ENCODE measurements at regions not wholly inside any gene's neighbourhood (a gene's known extent, or its start where the extent isn't known, plus 50 kb on each side); places are given as distances from the start of the nearest gene placed in this dataset.

DNA sequence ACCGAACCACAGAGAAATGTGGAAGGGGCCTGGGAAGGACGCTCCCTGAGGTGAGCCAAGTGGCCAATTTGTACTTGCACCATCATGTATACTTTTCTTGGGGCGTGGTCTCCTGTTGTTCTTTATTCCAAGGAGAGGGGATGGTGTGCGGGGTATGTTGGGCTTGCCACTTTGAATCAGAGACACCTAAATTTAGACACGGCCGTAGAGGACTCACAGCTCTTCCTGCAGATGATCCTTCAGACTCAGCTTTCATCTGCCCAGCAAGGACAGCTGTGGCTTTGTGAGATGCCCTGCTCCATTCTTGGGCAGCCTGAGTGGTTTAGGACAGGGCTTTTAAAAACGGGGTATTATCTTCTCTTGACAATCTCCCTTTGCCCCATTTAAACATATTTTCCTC lies 473.2 kb downstream of the REEP3 start:
- H3K4me3 ChIP-seq (ENCODE audit: low read depth, low read length), result no peak overlapping the region
- DNase-seq (ENCODE audit: low read depth), result no peak
- TF ChIP-seq, protein P1, sequence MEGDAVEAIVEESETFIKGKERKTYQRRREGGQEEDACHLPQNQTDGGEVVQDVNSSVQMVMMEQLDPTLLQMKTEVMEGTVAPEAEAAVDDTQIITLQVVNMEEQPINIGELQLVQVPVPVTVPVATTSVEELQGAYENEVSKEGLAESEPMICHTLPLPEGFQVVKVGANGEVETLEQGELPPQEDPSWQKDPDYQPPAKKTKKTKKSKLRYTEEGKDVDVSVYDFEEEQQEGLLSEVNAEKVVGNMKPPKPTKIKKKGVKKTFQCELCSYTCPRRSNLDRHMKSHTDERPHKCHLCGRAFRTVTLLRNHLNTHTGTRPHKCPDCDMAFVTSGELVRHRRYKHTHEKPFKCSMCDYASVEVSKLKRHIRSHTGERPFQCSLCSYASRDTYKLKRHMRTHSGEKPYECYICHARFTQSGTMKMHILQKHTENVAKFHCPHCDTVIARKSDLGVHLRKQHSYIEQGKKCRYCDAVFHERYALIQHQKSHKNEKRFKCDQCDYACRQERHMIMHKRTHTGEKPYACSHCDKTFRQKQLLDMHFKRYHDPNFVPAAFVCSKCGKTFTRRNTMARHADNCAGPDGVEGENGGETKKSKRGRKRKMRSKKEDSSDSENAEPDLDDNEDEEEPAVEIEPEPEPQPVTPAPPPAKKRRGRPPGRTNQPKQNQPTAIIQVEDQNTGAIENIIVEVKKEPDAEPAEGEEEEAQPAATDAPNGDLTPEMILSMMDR (IDR thresholded peaks at IDR 0.05; ENCODE audit: low read depth, low read length, missing control alignments), result no peak

DNA sequence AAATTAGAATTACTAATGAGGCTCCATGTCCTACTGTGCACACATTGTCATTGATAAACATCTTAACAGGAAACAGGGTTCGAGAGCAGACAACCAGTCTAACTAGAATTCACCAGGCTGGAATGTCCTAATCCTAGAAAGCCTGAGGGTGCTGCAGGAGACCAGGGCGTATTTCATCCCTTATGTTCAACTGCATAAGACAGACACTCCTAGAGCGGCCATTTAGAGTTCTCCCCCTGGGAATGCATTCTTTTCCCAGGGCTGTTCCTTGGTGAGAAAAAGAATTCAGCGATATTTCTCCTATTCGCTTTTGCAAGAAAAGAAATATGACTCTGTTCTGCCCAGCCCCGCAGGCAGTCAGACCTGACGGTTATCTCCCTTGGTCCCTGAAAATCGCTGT lies 486.0 kb downstream of the REEP3 start:
- TF ChIP-seq, protein P1 (IDR thresholded peaks at IDR 0.05; ENCODE audit: low read depth, low read length, missing control alignments), result no peak
- DNase-seq (ENCODE audit: low read depth), result no peak
- H3K4me3 ChIP-seq (ENCODE audit: low read depth, low read length), result no peak overlapping the region

DNA sequence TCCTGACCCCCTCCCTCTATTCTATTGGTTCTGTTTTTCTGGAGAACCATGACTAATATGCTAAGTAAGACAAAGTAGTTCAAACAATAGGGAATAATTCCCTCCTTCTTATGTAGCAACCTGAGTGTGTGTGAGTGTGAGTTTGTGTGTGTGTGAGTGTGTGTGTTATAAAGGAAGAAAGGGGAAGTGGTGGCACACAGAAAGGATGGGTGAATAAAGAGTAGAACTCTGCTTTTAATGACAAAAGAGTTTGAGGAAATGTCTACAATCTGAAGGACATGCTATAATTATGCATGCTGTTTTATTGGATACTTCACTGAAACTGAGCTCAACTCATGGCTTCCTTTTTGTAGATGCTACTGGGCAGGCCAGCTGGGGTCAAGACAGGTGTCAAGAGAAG lies 489.5 kb downstream of the REEP3 start:
- H3K4me3 ChIP-seq (ENCODE audit: low read depth, low read length), result no peak overlapping the region
- TF ChIP-seq, protein P1 (IDR thresholded peaks at IDR 0.05; ENCODE audit: low read depth, low read length, missing control alignments), result no peak
- DNase-seq (ENCODE audit: low read depth), result no peak

DNA sequence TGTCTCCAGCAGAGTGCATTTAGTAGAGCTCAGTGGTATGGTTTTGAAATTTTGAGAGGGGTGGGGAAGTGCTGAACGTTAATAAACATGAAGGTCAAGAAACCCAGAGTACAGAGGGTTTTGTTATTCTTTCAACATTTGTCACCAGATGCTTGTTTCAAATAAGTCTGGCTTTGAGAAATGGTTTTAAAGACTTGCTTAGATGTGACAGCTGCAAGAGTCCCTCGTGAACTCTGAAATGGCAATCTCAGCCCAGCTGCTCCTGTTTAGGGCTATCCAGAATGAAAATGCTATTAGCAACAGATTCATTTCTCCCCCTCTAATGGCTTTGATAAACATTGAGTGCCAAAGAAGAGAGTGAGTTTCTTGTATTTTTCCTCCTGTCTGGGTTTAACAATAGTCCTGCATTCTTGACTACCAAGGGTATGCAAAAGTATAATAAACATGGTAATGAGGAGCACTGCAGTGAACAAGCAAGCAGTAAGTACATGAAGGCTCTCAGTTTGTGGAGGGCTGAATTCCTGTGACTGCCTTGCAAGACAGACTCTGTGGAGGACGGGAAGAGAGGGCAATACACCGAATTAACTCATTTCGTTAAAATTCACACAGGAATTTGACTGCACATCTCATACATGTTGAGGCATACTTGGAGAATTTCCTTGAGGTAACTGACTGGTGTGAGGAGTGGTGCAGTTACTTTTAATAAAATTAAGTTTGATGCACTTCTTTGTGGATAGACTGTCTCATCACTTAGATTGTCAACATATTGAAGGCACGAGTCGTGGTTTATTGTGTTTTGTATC lies 490.9 kb downstream of the REEP3 start:
- no peak for DNase-seq (ENCODE audit: low read depth)
- TF ChIP-seq, protein P1 (IDR thresholded peaks at IDR 0.05; ENCODE audit: low read depth, low read length, missing control alignments), result no peak
- no peak overlapping the region for H3K4me3 ChIP-seq (ENCODE audit: low read depth, low read length)

DNA sequence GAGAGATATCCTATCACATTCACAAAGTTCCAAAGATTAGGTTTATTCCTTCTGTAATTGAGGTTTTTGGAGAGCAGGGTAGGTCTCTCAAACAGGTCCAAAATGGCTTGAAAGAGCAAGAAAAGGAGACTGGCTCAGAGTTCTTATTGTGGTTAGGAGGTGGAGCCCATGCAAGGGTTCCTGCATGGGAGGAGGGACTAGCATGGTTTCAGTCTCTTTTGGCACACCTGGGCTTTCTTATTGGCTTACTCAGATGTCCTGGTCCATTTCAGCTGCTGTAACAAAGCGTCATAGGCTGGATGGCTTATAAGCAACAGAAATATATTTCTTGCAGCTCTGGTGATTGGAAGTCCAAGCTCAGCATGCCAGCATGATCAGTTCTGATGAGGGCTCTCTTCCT lies 493.1 kb downstream of the REEP3 start:
- TF ChIP-seq, protein P1 (IDR thresholded peaks at IDR 0.05; ENCODE audit: low read depth, low read length, missing control alignments), result no peak
- no peak overlapping the region for H3K4me3 ChIP-seq (ENCODE audit: low read depth, low read length)
- no peak for DNase-seq (ENCODE audit: low read depth)

DNA sequence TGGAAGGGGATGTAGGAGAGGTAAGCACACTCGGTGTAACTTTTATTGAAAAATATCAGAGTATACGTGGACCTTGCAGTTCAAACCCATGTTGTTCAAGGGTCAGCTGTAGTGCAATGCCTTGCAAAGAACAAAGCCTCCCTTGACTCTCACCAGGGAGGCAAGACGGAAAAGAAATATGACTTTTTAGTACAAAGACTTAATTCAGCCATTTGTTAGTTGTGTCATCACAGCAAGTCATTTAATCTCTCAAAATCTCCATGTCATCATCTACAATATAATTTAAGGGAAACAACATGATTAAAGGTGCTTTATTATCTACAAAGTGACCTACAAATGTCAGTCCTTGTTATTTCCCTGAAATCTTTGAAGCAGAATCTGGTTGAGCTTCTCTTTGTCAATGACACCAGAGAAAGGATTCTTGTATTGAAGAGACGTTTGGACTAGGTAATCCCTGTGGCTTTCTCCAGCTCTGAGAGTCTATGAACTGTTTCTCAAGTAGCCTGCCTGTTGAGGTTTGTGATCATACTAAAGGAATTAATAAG lies 502.8 kb downstream of the REEP3 start:
- no peak overlapping the region for H3K4me3 ChIP-seq (ENCODE audit: low read depth, low read length)
- TF ChIP-seq, protein P1 (IDR thresholded peaks at IDR 0.05; ENCODE audit: low read depth, low read length, missing control alignments), result no peak
- no peak for DNase-seq (ENCODE audit: low read depth)

DNA sequence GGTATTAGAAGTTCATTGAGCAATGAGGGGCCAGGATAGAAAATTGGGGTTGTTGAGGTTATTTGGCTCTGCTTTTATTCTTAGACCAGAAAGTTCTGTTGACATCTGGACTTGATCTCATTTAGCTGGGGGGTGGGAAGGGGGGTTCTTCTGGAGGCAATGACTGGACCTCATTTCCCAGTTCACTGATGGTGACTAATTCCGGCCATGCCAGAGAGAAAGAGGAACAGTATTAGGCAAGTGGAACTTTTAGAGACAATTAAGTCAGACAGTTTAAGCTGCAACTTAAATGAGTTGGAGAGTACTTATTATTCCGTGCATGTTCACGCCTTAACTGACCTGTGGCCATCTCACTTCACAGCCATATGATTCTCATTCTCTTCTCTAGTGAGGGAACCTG lies 512.5 kb downstream of the REEP3 start:
- H3K4me3 ChIP-seq (ENCODE audit: low read depth, low read length), result no peak overlapping the region
- TF ChIP-seq, protein P1 (IDR thresholded peaks at IDR 0.05; ENCODE audit: low read depth, low read length, missing control alignments), result no peak
- DNase-seq (ENCODE audit: low read depth), result no peak

Measured in GM12864 (cell line).